DOHH2 (cell line): ENCODE measurements at regions not wholly inside any gene's neighbourhood (a gene's known extent, or its start where the extent isn't known, plus 50 kb on each side); places are given as distances from the start of the nearest gene placed in this dataset.

ENCODE experiments used
- H3F3A ChIP-seq: fragments of 200-600 bp; sonication (generic), shearing (Covaris generic); 2 replicates; pipeline ENCODE4 v1.6.0; 2016; ENCODE audit warnings: antibody characterized with exemption, mild to moderate bottlenecking; ENCODE audit not compliant: control insufficient read depth, insufficient read depth
- H3K27ac ChIP-seq: fragments of 200-600 bp; sonication (generic); 2 replicates; pipeline ENCODE4 v1.5.1; 2014; ENCODE audit warnings: low read depth, mild to moderate bottlenecking, low read length, moderate library complexity
- H3K27me3 ChIP-seq: fragments of 200-600 bp; sonication (generic); 2 replicates; pipeline ENCODE4 v1.6.1; 2014; ENCODE audit warnings: mild to moderate bottlenecking, low read length, mixed read lengths; ENCODE audit not compliant: control insufficient read depth
- H3K36me3 ChIP-seq: fragments of 200-600 bp; sonication (generic); 2 replicates; pipeline ENCODE4 v1.6.1; 2014; ENCODE audit warnings: mild to moderate bottlenecking, low read length, moderate library complexity, mixed read lengths; ENCODE audit not compliant: control insufficient read depth
- H3K4me1 ChIP-seq: fragments of 200-600 bp; sonication (generic); 2 replicates; pipeline ENCODE4 v1.6.1; 2014; ENCODE audit warnings: mild to moderate bottlenecking, low read length, mixed read lengths; ENCODE audit not compliant: control insufficient read depth
- H3K4me2 ChIP-seq: fragments of 200-600 bp; sonication (generic); 2 replicates; pipeline ENCODE4 v1.6.0; 2014; ENCODE audit warnings: mild to moderate bottlenecking, low read length, moderate library complexity
- H3K4me3 ChIP-seq: fragments of 200-600 bp; sonication (generic); 2 replicates; pipeline ENCODE4 v1.5.1; 2014; ENCODE audit warnings: mild to moderate bottlenecking, low read length, mixed read lengths
- H3K79me2 ChIP-seq: fragments of 200-600 bp; sonication (generic); 2 replicates; pipeline ENCODE4 v1.6.1; 2014; ENCODE audit warnings: mild to moderate bottlenecking, low read length, mixed read lengths; ENCODE audit not compliant: control insufficient read depth
- H3K9me2 ChIP-seq: fragments of 200-600 bp; sonication (generic); replicated peaks from 2 replicates; pipeline ENCODE4 v1.6.1; 2014; ENCODE audit warnings: mild to moderate bottlenecking, low read length, mixed read lengths; ENCODE audit not compliant: control insufficient read depth
- H3K9me3 ChIP-seq: fragments of 200-600 bp; sonication (generic); 2 replicates; pipeline ENCODE4 v1.6.1; 2014; ENCODE audit warnings: antibody characterized with exemption, low read length, mixed read lengths; ENCODE audit not compliant: control insufficient read depth, insufficient read depth
- H4K20me1 ChIP-seq: fragments of 200-600 bp; sonication (generic); 2 replicates; pipeline ENCODE4 v1.6.0; 2014; ENCODE audit warnings: low read depth, mild to moderate bottlenecking, antibody characterized with exemption, low read length, moderate library complexity; ENCODE audit not compliant: control insufficient read depth, insufficient read depth
- CTCF ChIP-seq: fragments of 200-600 bp; sonication (generic); IDR thresholded peaks from one replicate; pipeline ENCODE4 v1.5.1; 2014; ENCODE audit warnings: antibody characterized with exemption, mild to moderate bottlenecking, low read depth, low read length; ENCODE audit not compliant: poor library complexity, severe bottlenecking
- EZH2phosphoT487 ChIP-seq: fragments of 200-600 bp; sonication (generic); IDR thresholded peaks from 2 replicates; pipeline ENCODE4 v1.6.1; 2017; ENCODE audit warnings: borderline replicate concordance, mild to moderate bottlenecking, antibody characterized with exemption, low read length, moderate library complexity, mixed read lengths

GRCh38 chr6:156282087-156282486 is 495.1 kb upstream of the ARID1B start:
- Histone ChIP-seq H3K9me3 (peaks cover 11% of the 10 kb centered on the region), H3K4me1 (peaks cover 61% of the 10 kb centered on the region), H3K27ac (no peak overlapping the region), H3K36me3 (peaks cover 15% of the 10 kb centered on the region), H4K20me1 (no peaks in the 10 kb centered on the region), H3F3A (peaks cover 21% of the 10 kb centered on the region), H3K4me2 (no peak overlapping the region), H3K79me2 (no peaks in the 10 kb centered on the region), H3K9me2 (no peaks in the 10 kb centered on the region), H3K4me3 (no peak overlapping the region), H3K27me3 (peaks cover 3% of the 10 kb centered on the region; the same call in 1 of the 2 replicates)
- TF ChIP-seq CTCF (no peak), EZH2phosphoT487 (no peak)

- H3K4me1 ChIP-seq = peaks cover 59% of the 10 kb centered on the region
- no peaks in the 10 kb centered on the region for H3K79me2 ChIP-seq
- H3K27ac ChIP-seq = peak overlapping the region; percentile 95
- H3F3A ChIP-seq = peaks cover 21% of the 10 kb centered on the region
- H3K4me3 ChIP-seq = peak overlapping the region; percentile 36
- peaks cover 17% of the 10 kb centered on the region for H3K9me3 ChIP-seq
- H4K20me1 ChIP-seq = no peaks in the 10 kb centered on the region
- TF ChIP-seq CTCF (no peak), EZH2phosphoT487 (no peak)
- H3K27me3 ChIP-seq = peaks cover 3% of the 10 kb centered on the region; the same call in 1 of the 2 replicates
- no peaks in the 10 kb centered on the region for H3K9me2 ChIP-seq
- peaks cover 16% of the 10 kb centered on the region for H3K36me3 ChIP-seq
- H3K4me2 ChIP-seq = peak overlapping the region; percentile 97
Measured at GRCh38 chr6:156281266-156281665, 495.9 kb upstream of the ARID1B start.

- Histone ChIP-seq H3K4me1 (peaks cover 59% of the 10 kb centered on the region), H3K9me3 (peaks cover 17% of the 10 kb centered on the region), H3K4me2 (peak overlapping the region; percentile 97), H3K27ac (peak overlapping the region; percentile 95), H3K79me2 (no peaks in the 10 kb centered on the region), H3K36me3 (peaks cover 16% of the 10 kb centered on the region), H3K4me3 (peak overlapping the region; percentile 64), H3F3A (peaks cover 21% of the 10 kb centered on the region), H3K9me2 (no peaks in the 10 kb centered on the region), H4K20me1 (no peaks in the 10 kb centered on the region), H3K27me3 (peaks cover 3% of the 10 kb centered on the region; the same call in 1 of the 2 replicates)
- TF ChIP-seq CTCF (no peak), EZH2phosphoT487 (no peak)
Measured at GRCh38 chr6:156280065-156280464, 497.1 kb upstream of the ARID1B start.
